ENCODE measurements at regions not wholly inside any gene's neighbourhood (a gene's known extent, or its start where the extent isn't known, plus 50 kb on each side); places are given as distances from the start of the nearest gene placed in this dataset.
"Not testable (repeated sequence)": the region's sequence is repeated elsewhere in the genome, so short reads cannot be mapped to it uniquely, and the experiment has no call there.

DNA sequence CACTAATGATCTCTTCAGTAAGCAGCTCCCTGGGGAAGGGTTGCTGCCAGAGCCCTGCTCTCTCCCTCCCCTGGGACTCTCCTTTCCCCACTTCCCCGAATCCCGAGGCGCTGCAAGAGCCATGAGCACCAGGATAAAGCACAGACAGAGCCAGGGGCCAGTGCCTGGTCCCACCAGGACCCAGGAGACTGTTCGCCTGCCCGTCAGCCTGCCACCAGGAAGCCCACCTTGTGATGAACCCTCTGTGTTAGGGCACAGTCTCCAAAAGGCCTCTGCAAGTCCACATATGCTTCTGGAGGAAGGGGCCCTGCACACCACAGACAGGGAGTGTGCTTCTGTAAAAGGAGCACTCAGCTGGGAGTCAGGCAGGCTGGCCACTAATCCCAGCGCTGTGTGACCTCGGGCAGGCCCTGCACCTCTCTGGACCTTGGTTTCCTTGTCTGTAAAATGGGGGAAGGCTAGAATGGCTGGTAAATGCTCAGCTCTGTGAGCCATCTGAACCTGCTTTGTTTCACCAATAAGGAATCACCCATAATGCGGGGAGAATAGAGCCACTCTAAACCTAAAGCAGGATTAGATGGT is 209.4 kb downstream of the TBC1D2B start:
- TF ChIP-seq JUN (IDR thresholded peaks at IDR 0.05; ENCODE audit: low read depth, low read length); RAD21 (IDR thresholded peaks at IDR 0.05 in 1 of 2, conservative IDR thresholded peaks at IDR 0.05 in 1 of 2; ENCODE audit: low read depth in 2 of 2, low read length in 2 of 2); NRF1 (IDR thresholded peaks at IDR 0.05; ENCODE audit: low read depth, low read length); EZH2 (IDR thresholded peaks at IDR 0.05; ENCODE audit: low read depth, low read length, severe bottlenecking); CEBPB (IDR thresholded peaks at IDR 0.05; ENCODE audit: low read depth, low read length): not testable (repeated sequence)

Data from H1 (cell line).